Left ventricle myocardium inferior (tissue), 1 donor: ENCODE measurements at regions not wholly inside any gene's neighbourhood (a gene's known extent, or its start where the extent isn't known, plus 50 kb on each side); places are given as distances from the start of the nearest gene placed in this dataset.

Experiments
- DNase-seq: peaks from one replicate; pipeline ENCODE4 v3.0.0-alpha.2; 2020
- H3K27ac ChIP-seq: fragments of 200-600 bp; replicated peaks from 2 replicates; pipeline ENCODE4 v1.8.0; 2021
- H3K27me3 ChIP-seq: fragments of 200-600 bp; 2 replicates; pipeline ENCODE4 v1.8.0; 2021; ENCODE audit warnings: low read depth
- H3K36me3 ChIP-seq: fragments of 200-600 bp; 2 replicates; pipeline ENCODE4 v1.8.0; 2021
- H3K4me1 ChIP-seq: fragments of 200-600 bp; 2 replicates; pipeline ENCODE4 v1.8.0; 2021
- H3K4me3 ChIP-seq: fragments of 200-600 bp; 2 replicates; pipeline ENCODE4 v1.8.0; 2021; ENCODE audit warnings: mild to moderate bottlenecking, moderate library complexity
- H3K9me3 ChIP-seq: fragments of 200-600 bp; replicated peaks from 2 replicates; pipeline ENCODE4 v1.8.0; 2021
- intact Hi-C: fragments of 100-400 bp; cut with micrococcal nuclease; formaldehyde crosslinking; loops from one replicate; pipeline ENCODE4 v1.11.0; 2022
- TF ChIP-seq, protein P1 (sequence below): fragments of 200-600 bp; IDR thresholded peaks from 2 replicates; pipeline ENCODE4 v1.8.0; 2021; ENCODE audit warnings: antibody characterized with exemption, mild to moderate bottlenecking, borderline replicate concordance
- donor health status: DM: no; HTN: yes; CAD: no; lungs with severe emphysema.

DNA sequence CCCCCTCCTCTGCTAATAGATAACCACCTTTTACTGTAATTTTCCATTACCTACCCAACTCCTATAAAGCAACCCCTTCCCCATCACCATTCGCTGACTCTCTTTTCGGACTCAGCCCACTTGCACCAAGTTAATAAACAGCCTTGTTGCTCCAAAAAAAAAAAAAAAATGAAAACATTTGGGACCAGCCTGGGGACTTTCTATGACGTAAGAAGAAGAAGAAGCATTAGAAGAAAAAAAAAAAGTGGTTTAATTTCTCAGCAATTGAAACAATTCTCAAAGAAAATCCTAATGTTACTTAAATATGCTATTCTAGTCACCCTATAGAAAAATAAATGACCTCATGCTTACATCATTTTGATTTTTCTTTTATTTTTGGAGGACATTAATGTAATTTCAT, 301.5 kb upstream of the ANO3 start:
- Histone ChIP-seq H3K4me3 (no peak overlapping the region), H3K9me3 (no peaks in the 10 kb centered on the region), H3K4me1 (no peaks in the 10 kb centered on the region), H3K27ac (no peak overlapping the region), H3K36me3 (no peaks in the 10 kb centered on the region), H3K27me3 (no peaks in the 10 kb centered on the region)
- no peak for DNase-seq
- intact Hi-C loops: no loop called here
- TF ChIP-seq, protein P1, sequence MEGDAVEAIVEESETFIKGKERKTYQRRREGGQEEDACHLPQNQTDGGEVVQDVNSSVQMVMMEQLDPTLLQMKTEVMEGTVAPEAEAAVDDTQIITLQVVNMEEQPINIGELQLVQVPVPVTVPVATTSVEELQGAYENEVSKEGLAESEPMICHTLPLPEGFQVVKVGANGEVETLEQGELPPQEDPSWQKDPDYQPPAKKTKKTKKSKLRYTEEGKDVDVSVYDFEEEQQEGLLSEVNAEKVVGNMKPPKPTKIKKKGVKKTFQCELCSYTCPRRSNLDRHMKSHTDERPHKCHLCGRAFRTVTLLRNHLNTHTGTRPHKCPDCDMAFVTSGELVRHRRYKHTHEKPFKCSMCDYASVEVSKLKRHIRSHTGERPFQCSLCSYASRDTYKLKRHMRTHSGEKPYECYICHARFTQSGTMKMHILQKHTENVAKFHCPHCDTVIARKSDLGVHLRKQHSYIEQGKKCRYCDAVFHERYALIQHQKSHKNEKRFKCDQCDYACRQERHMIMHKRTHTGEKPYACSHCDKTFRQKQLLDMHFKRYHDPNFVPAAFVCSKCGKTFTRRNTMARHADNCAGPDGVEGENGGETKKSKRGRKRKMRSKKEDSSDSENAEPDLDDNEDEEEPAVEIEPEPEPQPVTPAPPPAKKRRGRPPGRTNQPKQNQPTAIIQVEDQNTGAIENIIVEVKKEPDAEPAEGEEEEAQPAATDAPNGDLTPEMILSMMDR: no peak

DNA sequence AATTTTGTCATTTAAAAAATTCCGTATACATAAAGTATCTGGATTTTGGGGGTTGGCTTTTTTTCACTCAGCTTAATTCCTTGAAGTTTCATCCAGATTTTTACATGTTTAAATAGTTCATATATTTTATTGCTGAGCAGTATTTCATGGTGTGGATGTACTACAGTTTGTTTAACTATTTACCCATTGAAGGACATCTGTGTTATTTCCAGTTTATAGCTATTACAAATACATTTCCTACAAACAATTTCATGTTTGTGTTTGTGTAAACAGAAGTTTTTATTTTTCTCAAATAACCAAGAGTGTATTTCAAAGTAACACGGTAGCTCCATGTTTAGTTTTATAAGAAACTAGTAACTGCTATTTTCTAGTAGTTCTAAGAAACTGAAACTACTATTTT, 299.7 kb upstream of the ANO3 start:
- TF ChIP-seq, protein P1: no peak
- intact Hi-C loops: no loop called here
- Histone ChIP-seq H3K4me1 (no peaks in the 10 kb centered on the region), H3K27me3 (no peaks in the 10 kb centered on the region), H3K27ac (no peak overlapping the region), H3K9me3 (no peaks in the 10 kb centered on the region), H3K36me3 (no peaks in the 10 kb centered on the region), H3K4me3 (no peak overlapping the region)
- no peak for DNase-seq

DNA sequence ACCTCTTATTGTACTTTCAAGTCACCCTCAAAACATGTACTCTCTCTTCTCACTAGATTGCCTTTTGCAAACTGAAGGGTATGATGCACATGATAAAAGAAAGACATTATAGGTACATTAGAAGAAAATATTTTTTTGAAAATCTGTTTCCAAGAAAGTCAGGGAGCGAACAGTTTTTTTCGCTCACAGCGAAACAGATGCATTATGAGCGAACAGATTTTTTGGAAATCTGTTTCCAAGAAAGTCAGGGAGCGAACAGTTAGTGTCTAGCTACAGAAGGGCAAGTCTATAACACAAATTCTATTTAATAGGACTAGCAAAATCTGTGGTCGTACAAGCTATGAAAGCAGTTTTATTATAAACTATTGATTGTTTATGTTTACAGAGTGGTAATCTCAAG, 296.2 kb upstream of the ANO3 start:
- TF ChIP-seq, protein P1: no peak
- Histone ChIP-seq H3K4me3 (no peak overlapping the region), H3K36me3 (no peaks in the 10 kb centered on the region), H3K9me3 (no peaks in the 10 kb centered on the region), H3K4me1 (no peaks in the 10 kb centered on the region), H3K27me3 (no peaks in the 10 kb centered on the region), H3K27ac (no peak overlapping the region)
- no peak for DNase-seq
- intact Hi-C loops: no loop called here

DNA sequence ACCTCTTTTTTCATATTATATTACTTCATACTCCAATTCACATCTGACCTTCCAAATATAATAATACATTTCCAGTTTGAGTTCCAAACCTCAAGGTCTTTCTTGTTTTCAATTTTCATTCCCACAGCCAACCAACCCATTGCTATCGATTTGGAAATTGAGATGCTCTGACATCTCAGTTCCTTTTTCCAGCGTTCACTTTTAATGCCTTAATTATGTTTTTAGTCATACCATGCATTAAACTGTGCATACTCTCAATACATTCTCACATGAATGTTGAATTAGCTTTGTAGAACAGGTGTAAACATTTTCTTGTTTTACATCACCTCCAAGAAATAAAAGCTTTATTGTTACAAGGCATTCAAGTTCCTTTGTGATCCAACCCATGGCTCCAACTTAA, 294.2 kb upstream of the ANO3 start:
- TF ChIP-seq, protein P1: no peak
- Histone ChIP-seq H3K27me3 (no peaks in the 10 kb centered on the region), H3K4me3 (no peak overlapping the region), H3K36me3 (no peaks in the 10 kb centered on the region), H3K9me3 (no peaks in the 10 kb centered on the region), H3K4me1 (no peaks in the 10 kb centered on the region), H3K27ac (no peak overlapping the region)
- intact Hi-C loops: no loop called here
- no peak for DNase-seq

DNA sequence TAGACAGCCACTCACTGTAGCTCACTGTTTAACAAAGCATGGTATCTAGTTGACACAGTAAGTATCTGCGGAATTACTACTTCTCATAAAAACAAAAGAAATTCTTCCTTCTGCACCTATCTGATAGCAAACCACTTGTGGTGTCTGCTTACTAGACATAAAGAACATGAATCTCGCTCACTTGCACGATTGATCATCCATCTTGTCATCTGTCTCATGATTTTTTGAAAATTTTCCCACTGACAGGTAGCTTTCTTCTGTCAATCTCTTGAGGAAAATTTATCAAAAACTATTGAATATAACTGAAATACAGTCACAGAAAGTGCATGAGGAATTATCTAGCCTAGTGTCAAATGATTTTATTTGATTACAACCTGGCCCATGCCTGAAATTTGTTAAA, 291.6 kb upstream of the ANO3 start:
- no peak overlapping the region for H3K4me3 ChIP-seq
- H3K9me3 ChIP-seq: no peaks in the 10 kb centered on the region
- no peaks in the 10 kb centered on the region for H3K36me3 ChIP-seq
- TF ChIP-seq, protein P1: no peak
- no peaks in the 10 kb centered on the region for H3K27me3 ChIP-seq
- no peaks in the 10 kb centered on the region for H3K4me1 ChIP-seq
- no peak for DNase-seq
- intact Hi-C loops: no loop called here
- no peak overlapping the region for H3K27ac ChIP-seq

DNA sequence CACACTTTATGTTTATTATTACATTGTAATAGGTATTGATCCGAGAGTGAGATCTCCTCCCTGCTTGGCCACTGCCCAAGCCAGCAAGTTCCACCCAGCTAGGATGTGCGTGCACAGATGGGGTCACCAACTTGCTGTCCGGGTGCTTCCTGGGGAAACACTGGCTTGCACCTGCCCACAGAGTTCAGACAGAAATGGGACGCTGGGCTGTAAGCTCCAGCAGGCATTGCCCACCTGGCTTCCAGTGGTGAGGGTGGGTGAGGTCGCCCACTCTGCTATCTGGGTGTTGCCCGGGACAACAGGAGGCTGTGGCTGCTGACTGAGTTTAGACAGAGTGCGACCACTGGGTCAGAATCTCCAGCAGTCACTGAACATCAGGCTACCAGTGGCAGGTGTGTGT, 289.8 kb upstream of the ANO3 start:
- H3K4me1 ChIP-seq: no peaks in the 10 kb centered on the region
- no peak overlapping the region for H3K27ac ChIP-seq
- H3K27me3 ChIP-seq: no peaks in the 10 kb centered on the region
- H3K9me3 ChIP-seq: no peaks in the 10 kb centered on the region
- no peaks in the 10 kb centered on the region for H3K36me3 ChIP-seq
- H3K4me3 ChIP-seq: no peak overlapping the region
- DNase-seq: no peak
- TF ChIP-seq, protein P1: no peak
- intact Hi-C loops: no loop called here
